OCI-LY7 (cell line): ENCODE measurements at regions not wholly inside any gene's neighbourhood (a gene's known extent, or its start where the extent isn't known, plus 50 kb on each side); places are given as distances from the start of the nearest gene placed in this dataset.

Experiments used
- CTCF ChIP-seq: fragments of 200-600 bp; sonication (generic); conservative IDR thresholded peaks from 2 replicates; pipeline ENCODE4 v1.5.1; 2014; ENCODE audit warnings: mild to moderate bottlenecking, antibody characterized with exemption, low read length, moderate library complexity, mixed read lengths
- EZH2phosphoT487 ChIP-seq: fragments of 200-600 bp; sonication (generic); IDR thresholded peaks from 2 replicates; pipeline ENCODE4 v1.6.1; 2018; ENCODE audit warnings: low read depth, borderline replicate concordance, mild to moderate bottlenecking, mixed run types, antibody characterized with exemption, low read length, moderate library complexity, mixed read lengths

DNA sequence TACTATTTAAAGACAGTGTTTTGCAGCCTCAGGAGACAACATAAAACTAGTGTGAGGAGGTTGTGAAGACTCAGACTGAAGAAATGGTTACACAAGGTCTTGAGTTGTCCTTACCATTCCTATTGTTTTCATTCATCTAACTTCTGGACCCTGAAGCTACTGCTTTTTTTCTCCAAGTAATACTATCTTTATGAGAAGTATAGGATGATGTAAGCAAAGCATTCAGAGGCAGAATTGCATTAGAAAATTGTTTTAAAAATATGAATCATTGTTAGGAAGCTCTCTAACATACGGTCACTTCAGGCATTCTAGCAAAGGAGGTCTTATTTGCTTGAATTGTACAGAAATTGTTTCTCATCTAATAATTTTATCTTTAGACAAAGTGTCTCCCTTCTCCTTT lies 357.8 kb downstream of the TLL1 start:
- TF ChIP-seq CTCF (no peak), EZH2phosphoT487 (no peak)
